HepG2 (cell line): ENCODE measurements at regions not wholly inside any gene's neighbourhood (a gene's known extent, or its start where the extent isn't known, plus 50 kb on each side); places are given as distances from the start of the nearest gene placed in this dataset.

Experiments used
- AGO1 ChIP-seq: fragments of 200-400 bp; formaldehyde crosslinking; IDR thresholded peaks from 2 replicates; pipeline ENCODE4 v1.6.1; 2017; ENCODE audit warnings: mild to moderate bottlenecking, low read depth, low read length, moderate library complexity; ENCODE audit not compliant: poor library complexity, severe bottlenecking
- CAMTA2 ChIP-seq: sonication (generic); formaldehyde crosslinking; IDR thresholded peaks from 2 replicates; pipeline ENCODE4 v1.4.0; 2020; ENCODE audit warnings: mild to moderate bottlenecking, missing genetic modification reagents, borderline replicate concordance
- EP300 ChIP-seq, 3 experiments: sonication (generic) in 1 of 3; formaldehyde crosslinking in 1 of 3; IDR thresholded peaks; 2 replicates each; pipeline versions ENCODE4 v1.5.1 to v1.6.1; 2011 to 2020; ENCODE audit warnings: low read depth in 2 of 3, low read length in 2 of 3, borderline replicate concordance in 1 of 3, improper control_type of control experiment in 1 of 3, mild to moderate bottlenecking in 1 of 3, missing genetic modification reagents in 1 of 3, moderate library complexity in 1 of 3
- HMG20B ChIP-seq: conservative IDR thresholded peaks from 2 replicates; pipeline ENCODE4 v1.6.1; 2016; ENCODE audit warnings: missing genetic modification reagents, missing compliant biosample characterization
- KDM2A ChIP-seq: sonication (generic); formaldehyde crosslinking; IDR thresholded peaks from 2 replicates; pipeline ENCODE4 v1.4.0; 2020; ENCODE audit warnings: low read depth, missing genetic modification reagents, borderline replicate concordance
- MNT ChIP-seq: fragments of 450-650 bp; IDR thresholded peaks from 2 replicates; pipeline ENCODE4 v1.6.1; 2016
- NFIC ChIP-seq: IDR thresholded peaks from 2 replicates; pipeline ENCODE4 v1.6.1; 2012; ENCODE audit warnings: mild to moderate bottlenecking, low read length, inconsistent platforms
- PHF20 ChIP-seq: sonication (generic); formaldehyde crosslinking; IDR thresholded peaks from 2 replicates; pipeline ENCODE4 v1.5.0; 2020; ENCODE audit warnings: mild to moderate bottlenecking, missing genetic modification reagents
- SRY ChIP-seq: sonication (generic); formaldehyde crosslinking; IDR thresholded peaks from 2 replicates; pipeline ENCODE4 v1.8.0; 2022; ENCODE audit warnings: mild to moderate bottlenecking, missing genetic modification reagents
- SSRP1 ChIP-seq: IDR thresholded peaks from 2 replicates; pipeline ENCODE4 v1.6.1; 2016; ENCODE audit warnings: control low read depth
- U2AF1 ChIP-seq: fragments of 200-400 bp; formaldehyde crosslinking; optimal IDR thresholded peaks from 2 replicates; pipeline ENCODE3; 2017; ENCODE audit warnings: mild to moderate bottlenecking, low read depth, low read length
- ZBED4 ChIP-seq: sonication (generic); formaldehyde crosslinking; IDR thresholded peaks from 2 replicates; pipeline ENCODE4 v1.4.0; 2020; ENCODE audit warnings: missing genetic modification reagents, borderline replicate concordance
- ZBTB14 ChIP-seq: sonication (generic); formaldehyde crosslinking; IDR thresholded peaks from 2 replicates; pipeline ENCODE4 v1.4.0; 2020; ENCODE audit warnings: missing genetic modification reagents
- ZBTB7A ChIP-seq: sonication (generic); formaldehyde crosslinking; IDR thresholded peaks from 2 replicates; pipeline ENCODE4 v1.8.0; 2022; ENCODE audit warnings: mild to moderate bottlenecking, missing genetic modification reagents
- ZKSCAN8 ChIP-seq: IDR thresholded peaks from 2 replicates; pipeline ENCODE4 v1.6.1; 2016; ENCODE audit warnings: borderline replicate concordance, missing genetic modification reagents, missing compliant biosample characterization
- ZNF431 ChIP-seq: sonication (generic); formaldehyde crosslinking; IDR thresholded peaks from 2 replicates; pipeline ENCODE4 v1.9.0; 2022; ENCODE audit warnings: missing genetic modification reagents, low read depth, mild to moderate bottlenecking, borderline replicate concordance
- ZNF552 ChIP-seq: sonication (generic); formaldehyde crosslinking; IDR thresholded peaks from 2 replicates; pipeline ENCODE4 v1.9.0; 2022; ENCODE audit warnings: missing genetic modification reagents, mild to moderate bottlenecking, borderline replicate concordance
- ZNF740 ChIP-seq: sonication (generic); formaldehyde crosslinking; IDR thresholded peaks from 2 replicates; pipeline ENCODE4 v1.4.0; 2020; ENCODE audit warnings: missing genetic modification reagents
- ZNF75D ChIP-seq: sonication (generic); formaldehyde crosslinking; IDR thresholded peaks from 2 replicates; pipeline ENCODE4 v1.8.1; 2023; ENCODE audit warnings: missing genetic modification reagents, mild to moderate bottlenecking, borderline replicate concordance
- TF ChIP-seq, protein P1 (sequence below): sonication (generic); formaldehyde crosslinking; IDR thresholded peaks from 2 replicates; pipeline ENCODE4 v1.8.0; 2022; ENCODE audit warnings: missing genetic modification reagents, low read depth, mild to moderate bottlenecking, borderline replicate concordance

DNA sequence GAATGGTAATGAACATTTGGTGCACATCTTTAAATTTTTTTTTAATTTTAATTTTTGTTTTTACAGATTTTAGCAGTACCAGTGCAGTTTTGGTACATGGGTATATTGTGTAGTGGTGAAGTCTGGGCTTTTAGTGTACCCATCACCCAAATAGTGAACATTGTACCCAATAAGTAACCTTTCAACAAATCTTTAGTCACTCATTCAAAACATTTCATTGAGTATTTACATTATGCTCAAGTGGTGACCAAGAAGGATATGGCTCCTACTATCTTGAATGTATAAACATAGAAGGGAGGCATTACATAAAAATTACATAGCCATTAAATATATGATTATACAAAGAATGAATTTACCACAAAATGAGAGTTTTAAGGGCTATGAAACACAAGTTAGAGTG lies 223.3 kb downstream of the SPRY1 start (continued):
- TF ChIP-seq EP300 (IDR thresholded peaks at IDR 0.05; ENCODE audit: low read depth in 2 of 2, low read length in 2 of 2) = 0 out of 4 replicates have a peak, but pooled peaks of 1 of the 2 experiments have one; percentile 26
- TF ChIP-seq EP300 (CRISPR knock-in tag; IDR thresholded peaks at IDR 0.05; ENCODE audit: borderline replicate concordance) = no peak
- TF ChIP-seq PHF20 (CRISPR knock-in tag) = no peak
- TF ChIP-seq ZBTB14 (CRISPR knock-in tag) = no peak
- TF ChIP-seq HMG20B (CRISPR knock-in tag) = no peak
- no peak for TF ChIP-seq SSRP1 (CRISPR knock-in tag)
- TF ChIP-seq NFIC = peak; percentile 55; the same call in 1 of the 2 replicates
- no peak for TF ChIP-seq SRY
- no peak for TF ChIP-seq MNT
- no peak for TF ChIP-seq ZKSCAN8 (CRISPR knock-in tag)
- no peak for TF ChIP-seq U2AF1
- TF ChIP-seq, protein P1, sequence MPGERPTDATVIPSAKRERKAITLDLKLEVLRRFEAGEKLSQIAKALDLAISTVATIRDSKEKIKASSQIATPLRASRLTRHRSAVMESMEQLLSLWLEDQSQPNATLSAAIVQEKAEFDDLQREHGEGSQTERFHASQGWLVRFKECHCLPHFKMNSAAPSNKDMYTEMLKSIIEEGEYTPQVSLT (CRISPR knock-in tag) = no peak
- no peak for TF ChIP-seq ZNF75D (CRISPR knock-in tag)
- TF ChIP-seq KDM2A (CRISPR knock-in tag) = no peak
- no peak for TF ChIP-seq AGO1
- TF ChIP-seq ZBTB7A (CRISPR knock-in tag) = no peak
- no peak for TF ChIP-seq ZNF740 (CRISPR knock-in tag)
- no peak for TF ChIP-seq ZBED4 (CRISPR knock-in tag)
- TF ChIP-seq ZNF552 (CRISPR knock-in tag) = no peak
- no peak for TF ChIP-seq ZNF431 (CRISPR knock-in tag)
- TF ChIP-seq CAMTA2 (CRISPR knock-in tag) = no peak
